Bronchial epithelial cell (primary cell): ENCODE measurements at regions not wholly inside any gene's neighbourhood (a gene's known extent, or its start where the extent isn't known, plus 50 kb on each side); places are given as distances from the start of the nearest gene placed in this dataset.

Experiments used
- DNase-seq: peaks from one replicate; pipeline ENCODE4 v3.0.0-alpha.2; 2010; ENCODE audit warnings: low read depth
- FAIRE-seq: peaks from 2 replicates; lab custom pipeline; 2011; peaks lifted over from hg19 to GRCh38; lab: Jason Lieb, UNC
- H3K27me3 ChIP-seq: 2 replicates; pipeline ENCODE4 v1.5.1; 2011; ENCODE audit warnings: low read length; ENCODE audit not compliant: control insufficient read depth, insufficient read depth
- H3K36me3 ChIP-seq: 2 replicates; pipeline ENCODE4 v1.5.1; 2011; ENCODE audit warnings: low read length; ENCODE audit not compliant: control insufficient read depth, insufficient read depth
- H3K4me3 ChIP-seq: 2 replicates; pipeline ENCODE4 v1.5.1; 2011; ENCODE audit warnings: mild to moderate bottlenecking, low read depth, low read length, control low read depth
- TF ChIP-seq, protein P1 (sequence below): IDR thresholded peaks from 2 replicates; pipeline ENCODE4 v1.5.1; 2011; ENCODE audit warnings: mild to moderate bottlenecking, moderate library complexity, low read length, control low read depth, inconsistent platforms; ENCODE audit not compliant: insufficient read depth, severe bottlenecking

DNA sequence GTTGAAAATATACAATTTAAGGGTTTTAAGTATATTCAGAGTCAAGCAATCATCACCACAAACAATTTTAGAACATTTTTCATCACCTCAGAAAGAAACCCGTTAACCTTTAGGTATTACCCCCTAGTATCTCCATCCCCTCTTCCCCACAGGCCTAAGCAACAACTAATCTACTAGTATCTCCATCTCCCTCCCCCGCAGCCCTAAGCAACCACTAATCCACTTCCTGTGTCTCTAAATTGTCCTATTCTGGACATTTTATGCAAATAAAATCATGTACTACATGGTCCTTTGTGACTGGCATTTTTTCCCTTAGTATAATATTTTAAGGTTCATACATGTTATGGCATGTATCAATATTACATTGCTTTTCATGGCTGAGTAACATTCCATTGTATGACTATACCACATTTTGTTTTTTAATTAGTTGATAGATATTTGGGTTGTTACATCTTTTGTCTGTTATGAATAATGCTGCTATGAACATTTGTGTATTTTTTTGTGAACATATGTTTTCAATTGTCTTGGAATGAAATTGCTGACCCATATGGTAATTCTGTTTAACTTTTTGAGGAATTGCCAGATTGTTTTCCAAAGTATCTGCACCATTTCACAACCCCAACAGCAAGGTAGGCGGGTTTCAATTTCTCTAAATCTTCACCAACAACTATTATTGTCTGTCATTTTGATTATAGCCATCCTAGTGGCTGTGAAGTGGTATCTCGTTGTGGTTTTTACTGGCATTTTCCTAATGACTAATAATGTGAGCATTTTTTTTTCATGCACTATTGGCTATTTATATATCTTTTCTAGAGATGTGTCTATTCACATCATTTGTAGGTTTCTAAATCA is 215.6 kb upstream of the CD96 start:
- H3K4me3 ChIP-seq = no peak overlapping the region
- no peak for FAIRE-seq
- H3K36me3 ChIP-seq = no peaks in the 10 kb centered on the region
- no peak for DNase-seq
- TF ChIP-seq, protein P1, sequence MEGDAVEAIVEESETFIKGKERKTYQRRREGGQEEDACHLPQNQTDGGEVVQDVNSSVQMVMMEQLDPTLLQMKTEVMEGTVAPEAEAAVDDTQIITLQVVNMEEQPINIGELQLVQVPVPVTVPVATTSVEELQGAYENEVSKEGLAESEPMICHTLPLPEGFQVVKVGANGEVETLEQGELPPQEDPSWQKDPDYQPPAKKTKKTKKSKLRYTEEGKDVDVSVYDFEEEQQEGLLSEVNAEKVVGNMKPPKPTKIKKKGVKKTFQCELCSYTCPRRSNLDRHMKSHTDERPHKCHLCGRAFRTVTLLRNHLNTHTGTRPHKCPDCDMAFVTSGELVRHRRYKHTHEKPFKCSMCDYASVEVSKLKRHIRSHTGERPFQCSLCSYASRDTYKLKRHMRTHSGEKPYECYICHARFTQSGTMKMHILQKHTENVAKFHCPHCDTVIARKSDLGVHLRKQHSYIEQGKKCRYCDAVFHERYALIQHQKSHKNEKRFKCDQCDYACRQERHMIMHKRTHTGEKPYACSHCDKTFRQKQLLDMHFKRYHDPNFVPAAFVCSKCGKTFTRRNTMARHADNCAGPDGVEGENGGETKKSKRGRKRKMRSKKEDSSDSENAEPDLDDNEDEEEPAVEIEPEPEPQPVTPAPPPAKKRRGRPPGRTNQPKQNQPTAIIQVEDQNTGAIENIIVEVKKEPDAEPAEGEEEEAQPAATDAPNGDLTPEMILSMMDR = no peak
- H3K27me3 ChIP-seq = no peaks in the 10 kb centered on the region

DNA sequence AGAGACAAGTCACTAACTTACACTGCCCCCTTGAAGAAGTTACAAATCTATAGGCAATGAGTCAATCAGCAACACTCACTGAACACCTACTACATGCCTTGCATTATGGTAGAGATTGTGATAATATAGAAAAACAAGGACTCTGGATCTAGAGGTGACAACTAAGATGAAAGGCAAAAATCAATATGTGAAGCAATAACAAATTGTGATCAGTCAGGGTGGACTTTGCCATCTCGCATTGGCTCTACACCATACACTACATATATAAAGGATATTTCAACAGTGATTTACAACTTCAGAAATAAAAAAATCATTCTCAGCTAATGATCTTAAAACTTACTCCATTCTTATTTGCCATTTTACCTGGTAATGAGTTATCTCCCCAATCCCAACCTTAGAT is 210.7 kb upstream of the CD96 start:
- H3K36me3 ChIP-seq = no peaks in the 10 kb centered on the region
- TF ChIP-seq, protein P1 = no peak
- no peaks in the 10 kb centered on the region for H3K27me3 ChIP-seq
- DNase-seq (no peak), FAIRE-seq (no peak)
- no peak overlapping the region for H3K4me3 ChIP-seq

DNA sequence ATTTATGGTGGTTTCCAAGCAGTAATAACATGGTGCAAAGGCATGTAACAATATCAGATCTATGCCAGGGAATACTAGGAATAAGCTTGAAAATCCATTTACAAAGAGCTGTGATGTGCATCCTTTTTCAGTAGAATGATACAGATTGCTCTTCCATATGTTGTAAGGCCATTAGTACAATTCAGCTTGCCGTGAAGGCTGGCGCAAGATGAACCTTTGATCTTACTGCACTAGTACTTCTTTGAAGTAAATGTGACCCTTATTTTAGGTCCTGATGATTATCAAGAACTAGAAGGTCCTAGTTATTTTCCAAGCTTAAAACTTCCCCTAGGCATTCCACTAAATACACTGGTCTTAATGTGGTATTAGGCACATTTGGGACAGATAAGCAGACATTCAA is 210.1 kb upstream of the CD96 start:
- Histone ChIP-seq H3K36me3 (no peaks in the 10 kb centered on the region), H3K27me3 (no peaks in the 10 kb centered on the region), H3K4me3 (no peak overlapping the region)
- no peak for DNase-seq
- TF ChIP-seq, protein P1 = no peak
- FAIRE-seq = no peak

DNA sequence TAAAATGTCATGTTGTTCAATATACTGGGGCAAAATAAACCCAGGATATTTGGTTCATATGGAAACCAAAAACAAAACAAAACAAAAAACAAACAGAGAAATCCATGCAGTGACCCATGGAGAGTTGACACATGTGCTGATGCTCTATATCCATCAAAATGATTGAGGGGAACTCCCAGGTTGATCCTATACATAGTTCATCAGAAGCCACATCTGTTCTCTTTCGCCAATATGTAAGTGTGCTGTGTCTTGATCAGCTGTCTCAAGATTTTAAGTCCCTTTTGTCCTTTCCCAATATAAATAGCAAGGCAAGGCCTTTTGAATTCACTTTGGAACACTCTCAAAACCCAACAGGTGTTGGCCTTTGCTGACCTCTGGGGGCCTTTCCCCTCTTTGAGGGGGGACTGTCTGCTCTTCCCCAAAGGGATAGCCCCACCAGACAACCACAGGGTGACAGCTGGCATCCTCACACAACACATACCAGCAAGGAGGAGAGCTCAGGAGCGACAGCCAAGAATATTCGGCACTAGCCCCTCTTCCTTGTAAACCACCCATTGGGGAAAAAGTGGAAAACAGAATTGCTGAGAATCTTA is 209.4 kb upstream of the CD96 start:
- Histone ChIP-seq H3K36me3 (no peaks in the 10 kb centered on the region), H3K4me3 (no peak overlapping the region), H3K27me3 (no peaks in the 10 kb centered on the region)
- DNase-seq (no peak), FAIRE-seq (no peak)
- TF ChIP-seq, protein P1 = no peak

DNA sequence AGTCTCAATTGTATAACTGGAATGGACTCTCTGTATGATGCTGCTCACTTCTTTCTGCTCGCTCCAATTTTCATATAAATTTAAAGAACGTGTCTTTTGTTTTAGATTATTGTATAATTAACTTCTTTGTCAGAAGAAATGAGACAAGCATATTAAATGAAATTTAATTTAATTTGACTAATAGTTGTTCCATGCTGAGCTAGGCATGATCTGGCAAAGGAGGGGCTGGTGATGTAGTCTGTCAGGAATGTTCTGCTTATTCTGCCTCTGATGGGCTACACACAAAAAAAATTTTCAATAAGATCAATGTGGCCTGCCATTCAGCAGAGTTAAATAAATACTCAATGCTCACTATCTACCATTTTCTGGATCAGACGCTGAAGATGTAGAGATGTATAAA is 208.4 kb upstream of the CD96 start:
- FAIRE-seq = no peak
- no peaks in the 10 kb centered on the region for H3K36me3 ChIP-seq
- H3K4me3 ChIP-seq = no peak overlapping the region
- TF ChIP-seq, protein P1 = no peak
- no peaks in the 10 kb centered on the region for H3K27me3 ChIP-seq
- peak; percentile 72 for DNase-seq
